ENCODE measurements at regions not wholly inside any gene's neighbourhood (a gene's known extent, or its start where the extent isn't known, plus 50 kb on each side); places are given as distances from the start of the nearest gene placed in this dataset.

- no peak overlapping the region for H3K4me3 ChIP-seq (ENCODE audit: insufficient read depth, low read depth, low read length, poor library complexity, severe bottlenecking)
- H3K36me3 ChIP-seq (ENCODE audit: control insufficient read depth, insufficient read depth, low read length): no peaks in the 10 kb centered on the region
Measured at GRCh38 chr5:73327908-73328455, 120.6 kb downstream of the FOXD1 start.

GRCh38 chr5:73325546-73325945 is 123.0 kb downstream of the FOXD1 start:
- Histone ChIP-seq H3K9me3 (ENCODE audit: control insufficient read depth, low read length) (no peaks in the 10 kb centered on the region), H3K27ac (ENCODE audit: insufficient read depth, low read length, poor library complexity, severe bottlenecking) (no peak overlapping the region), H3K36me3 (ENCODE audit: control insufficient read depth, insufficient read depth, low read length) (no peaks in the 10 kb centered on the region), H3K4me1 (ENCODE audit: control insufficient read depth, insufficient read depth, low read length, poor library complexity, severe bottlenecking) (no peaks in the 10 kb centered on the region), H3K4me3 (ENCODE audit: insufficient read depth, low read depth, low read length, poor library complexity, severe bottlenecking) (no peak overlapping the region), H3K27me3 (replicated peaks; ENCODE audit: control insufficient read depth, insufficient read depth, low read length, poor library complexity, severe bottlenecking) (no peaks in the 10 kb centered on the region)
- DNase-seq: no peak

More at GRCh38 chr5:73327908-73328455, 120.6 kb downstream of the FOXD1 start:
- no peak overlapping the region for H3K27ac ChIP-seq (ENCODE audit: insufficient read depth, low read length, poor library complexity, severe bottlenecking)
- H3K4me1 ChIP-seq (ENCODE audit: control insufficient read depth, insufficient read depth, low read length, poor library complexity, severe bottlenecking): no peaks in the 10 kb centered on the region
- no peaks in the 10 kb centered on the region for H3K9me3 ChIP-seq (ENCODE audit: control insufficient read depth, low read length)
- no peak for DNase-seq
- H3K27me3 ChIP-seq (replicated peaks; ENCODE audit: control insufficient read depth, insufficient read depth, low read length, poor library complexity, severe bottlenecking): no peaks in the 10 kb centered on the region

- no peaks in the 10 kb centered on the region for H3K9me3 ChIP-seq (ENCODE audit: control insufficient read depth, low read length)
- H3K4me1 ChIP-seq (ENCODE audit: control insufficient read depth, insufficient read depth, low read length, poor library complexity, severe bottlenecking): no peaks in the 10 kb centered on the region
- no peaks in the 10 kb centered on the region for H3K36me3 ChIP-seq (ENCODE audit: control insufficient read depth, insufficient read depth, low read length)
- no peak overlapping the region for H3K4me3 ChIP-seq (ENCODE audit: insufficient read depth, low read depth, low read length, poor library complexity, severe bottlenecking)
- H3K27me3 ChIP-seq (replicated peaks; ENCODE audit: control insufficient read depth, insufficient read depth, low read length, poor library complexity, severe bottlenecking): peaks cover 7% of the 10 kb centered on the region
- DNase-seq: no peak
- no peak overlapping the region for H3K27ac ChIP-seq (ENCODE audit: insufficient read depth, low read length, poor library complexity, severe bottlenecking)
Measured at GRCh38 chr5:73323466-73323865, 125.1 kb downstream of the FOXD1 start.

GRCh38 chr5:73322437-73323076 is 126.0 kb downstream of the FOXD1 start:
- Histone ChIP-seq H3K4me3 (ENCODE audit: insufficient read depth, low read depth, low read length, poor library complexity, severe bottlenecking) (no peak overlapping the region), H3K27me3 (replicated peaks; ENCODE audit: control insufficient read depth, insufficient read depth, low read length, poor library complexity, severe bottlenecking) (peaks cover 7% of the 10 kb centered on the region), H3K27ac (ENCODE audit: insufficient read depth, low read length, poor library complexity, severe bottlenecking) (no peak overlapping the region), H3K36me3 (ENCODE audit: control insufficient read depth, insufficient read depth, low read length) (no peaks in the 10 kb centered on the region), H3K9me3 (ENCODE audit: control insufficient read depth, low read length) (no peaks in the 10 kb centered on the region), H3K4me1 (ENCODE audit: control insufficient read depth, insufficient read depth, low read length, poor library complexity, severe bottlenecking) (no peaks in the 10 kb centered on the region)
- DNase-seq: no peak

GRCh38 chr5:73321757-73322436 is 126.7 kb downstream of the FOXD1 start:
- no peaks in the 10 kb centered on the region for H3K4me1 ChIP-seq (ENCODE audit: control insufficient read depth, insufficient read depth, low read length, poor library complexity, severe bottlenecking)
- no peaks in the 10 kb centered on the region for H3K9me3 ChIP-seq (ENCODE audit: control insufficient read depth, low read length)
- no peak overlapping the region for H3K4me3 ChIP-seq (ENCODE audit: insufficient read depth, low read depth, low read length, poor library complexity, severe bottlenecking)
- no peak for DNase-seq
- H3K36me3 ChIP-seq (ENCODE audit: control insufficient read depth, insufficient read depth, low read length): no peaks in the 10 kb centered on the region
- peaks cover 7% of the 10 kb centered on the region for H3K27me3 ChIP-seq (replicated peaks; ENCODE audit: control insufficient read depth, insufficient read depth, low read length, poor library complexity, severe bottlenecking)
- no peak overlapping the region for H3K27ac ChIP-seq (ENCODE audit: insufficient read depth, low read length, poor library complexity, severe bottlenecking)

GRCh38 chr5:73319036-73319435 is 129.5 kb downstream of the FOXD1 start:
- Histone ChIP-seq H3K4me1 (ENCODE audit: control insufficient read depth, insufficient read depth, low read length, poor library complexity, severe bottlenecking) (no peaks in the 10 kb centered on the region), H3K27ac (ENCODE audit: insufficient read depth, low read length, poor library complexity, severe bottlenecking) (no peak overlapping the region), H3K9me3 (ENCODE audit: control insufficient read depth, low read length) (no peaks in the 10 kb centered on the region), H3K36me3 (ENCODE audit: control insufficient read depth, insufficient read depth, low read length) (no peaks in the 10 kb centered on the region), H3K4me3 (ENCODE audit: insufficient read depth, low read depth, low read length, poor library complexity, severe bottlenecking) (no peak overlapping the region), H3K27me3 (replicated peaks; ENCODE audit: control insufficient read depth, insufficient read depth, low read length, poor library complexity, severe bottlenecking) (peaks cover 8% of the 10 kb centered on the region)
- no peak for DNase-seq

- Histone ChIP-seq H3K4me3 (ENCODE audit: insufficient read depth, low read depth, low read length, poor library complexity, severe bottlenecking) (no peak overlapping the region), H3K27ac (ENCODE audit: insufficient read depth, low read length, poor library complexity, severe bottlenecking) (no peak overlapping the region), H3K4me1 (ENCODE audit: control insufficient read depth, insufficient read depth, low read length, poor library complexity, severe bottlenecking) (no peaks in the 10 kb centered on the region), H3K9me3 (ENCODE audit: control insufficient read depth, low read length) (no peaks in the 10 kb centered on the region), H3K36me3 (ENCODE audit: control insufficient read depth, insufficient read depth, low read length) (no peaks in the 10 kb centered on the region), H3K27me3 (replicated peaks; ENCODE audit: control insufficient read depth, insufficient read depth, low read length, poor library complexity, severe bottlenecking) (peaks cover 11% of the 10 kb centered on the region)
- DNase-seq: no peak
Measured at GRCh38 chr5:73318308-73318719, 130.3 kb downstream of the FOXD1 start.

GRCh38 chr5:73317523-73317922 is 131.1 kb downstream of the FOXD1 start:
- Histone ChIP-seq H3K4me3 (ENCODE audit: insufficient read depth, low read depth, low read length, poor library complexity, severe bottlenecking) (no peak overlapping the region), H3K36me3 (ENCODE audit: control insufficient read depth, insufficient read depth, low read length) (no peaks in the 10 kb centered on the region), H3K4me1 (ENCODE audit: control insufficient read depth, insufficient read depth, low read length, poor library complexity, severe bottlenecking) (no peaks in the 10 kb centered on the region), H3K27me3 (replicated peaks; ENCODE audit: control insufficient read depth, insufficient read depth, low read length, poor library complexity, severe bottlenecking) (peaks cover 13% of the 10 kb centered on the region), H3K9me3 (ENCODE audit: control insufficient read depth, low read length) (no peaks in the 10 kb centered on the region), H3K27ac (ENCODE audit: insufficient read depth, low read length, poor library complexity, severe bottlenecking) (no peak overlapping the region)
- DNase-seq: no peak

- peaks cover 22% of the 10 kb centered on the region for H3K27me3 ChIP-seq (replicated peaks; ENCODE audit: control insufficient read depth, insufficient read depth, low read length, poor library complexity, severe bottlenecking)
Measured at GRCh38 chr5:73314395-73315257, 134.0 kb downstream of the FOXD1 start.

More at GRCh38 chr5:73314395-73315257, 134.0 kb downstream of the FOXD1 start:
- no peak for DNase-seq
- H3K4me3 ChIP-seq (ENCODE audit: insufficient read depth, low read depth, low read length, poor library complexity, severe bottlenecking): no peak overlapping the region
- H3K4me1 ChIP-seq (ENCODE audit: control insufficient read depth, insufficient read depth, low read length, poor library complexity, severe bottlenecking): no peaks in the 10 kb centered on the region
- no peaks in the 10 kb centered on the region for H3K36me3 ChIP-seq (ENCODE audit: control insufficient read depth, insufficient read depth, low read length)
- H3K27ac ChIP-seq (ENCODE audit: insufficient read depth, low read length, poor library complexity, severe bottlenecking): no peak overlapping the region
- no peaks in the 10 kb centered on the region for H3K9me3 ChIP-seq (ENCODE audit: control insufficient read depth, low read length)
